ENCODE measurements at regions not wholly inside any gene's neighbourhood (a gene's known extent, or its start where the extent isn't known, plus 50 kb on each side); places are given as distances from the start of the nearest gene placed in this dataset.

- TF ChIP-seq CTCF (IDR thresholded peaks at IDR 0.05) = no peak
- no peak for TF ChIP-seq POLR2AphosphoS5 (IDR thresholded peaks at IDR 0.05; ENCODE audit: low read depth, low read length)
- no peak for TF ChIP-seq SIN3A (IDR thresholded peaks at IDR 0.05; ENCODE audit: borderline replicate concordance, insufficient read depth, low read depth, low read length)
- no peak for TF ChIP-seq TCF7L2 (IDR thresholded peaks at IDR 0.05; ENCODE audit: low read depth, low read length)
These were observed 332.6 kb upstream of the SMC2 start for GRCh38 chr9:103761466-103761865.
